GM23338 (cell line): ENCODE measurements at regions not wholly inside any gene's neighbourhood (a gene's known extent, or its start where the extent isn't known, plus 50 kb on each side); places are given as distances from the start of the nearest gene placed in this dataset.

ENCODE experiments used
- CREB1 ChIP-seq: fragments of 250-450 bp; sonication (Bioruptor Pico); IDR thresholded peaks from 2 replicates; pipeline ENCODE4 v1.5.0; 2020; ENCODE audit warnings: low read depth, mild to moderate bottlenecking, moderate library complexity
- EZH2 ChIP-seq: fragments of 200-600 bp; sonication (generic); IDR thresholded peaks from one replicate; pipeline ENCODE4 v1.8.0; 2017; ENCODE audit warnings: antibody characterized with exemption, mild to moderate bottlenecking, low read depth; ENCODE audit not compliant: unreplicated experiment
- EZH2phosphoT487 ChIP-seq: fragments of 200-600 bp; sonication (generic); IDR thresholded peaks from one replicate; pipeline ENCODE4 v1.8.1; 2018; ENCODE audit warnings: antibody characterized with exemption; ENCODE audit not compliant: unreplicated experiment
- JUNB ChIP-seq: IDR thresholded peaks from one replicate; pipeline ENCODE4 v1.6.1; 2016; ENCODE audit warnings: antibody characterized with exemption; ENCODE audit not compliant: unreplicated experiment
- NANOG ChIP-seq: IDR thresholded peaks from 2 replicates; pipeline ENCODE4 v1.6.1; 2016; ENCODE audit warnings: antibody characterized with exemption, borderline replicate concordance
- POLR2AphosphoS5 ChIP-seq: IDR thresholded peaks from 2 replicates; pipeline ENCODE4 v1.6.1; 2016; ENCODE audit warnings: antibody characterized with exemption, low read depth
- TF ChIP-seq, protein P1 (sequence below), 2 experiments: fragments of 200-600 bp in 1 of 2; sonication (generic) in 1 of 2; conservative IDR thresholded peaks; 2 replicates each; pipeline versions ENCODE4 v1.5.1 to v1.6.1; 2016 to 2017; ENCODE audit warnings: antibody characterized with exemption in 2 of 2, low read depth in 2 of 2, mild to moderate bottlenecking in 2 of 2, moderate library complexity in 1 of 2
- TF ChIP-seq, protein P2 (sequence below): IDR thresholded peaks from one replicate; pipeline ENCODE4 v1.6.1; 2018; ENCODE audit warnings: antibody characterized with exemption; ENCODE audit not compliant: unreplicated experiment
- TF ChIP-seq, protein P3 (sequence below): fragments of 250-450 bp; sonication (Bioruptor Pico); IDR thresholded peaks from 2 replicates; pipeline ENCODE4 v1.5.0; 2020; ENCODE audit warnings: mild to moderate bottlenecking, moderate library complexity
- TF ChIP-seq, protein P4 (sequence below): IDR thresholded peaks from 2 replicates; pipeline ENCODE4 v1.6.1; 2016; ENCODE audit warnings: antibody characterized with exemption

DNA sequence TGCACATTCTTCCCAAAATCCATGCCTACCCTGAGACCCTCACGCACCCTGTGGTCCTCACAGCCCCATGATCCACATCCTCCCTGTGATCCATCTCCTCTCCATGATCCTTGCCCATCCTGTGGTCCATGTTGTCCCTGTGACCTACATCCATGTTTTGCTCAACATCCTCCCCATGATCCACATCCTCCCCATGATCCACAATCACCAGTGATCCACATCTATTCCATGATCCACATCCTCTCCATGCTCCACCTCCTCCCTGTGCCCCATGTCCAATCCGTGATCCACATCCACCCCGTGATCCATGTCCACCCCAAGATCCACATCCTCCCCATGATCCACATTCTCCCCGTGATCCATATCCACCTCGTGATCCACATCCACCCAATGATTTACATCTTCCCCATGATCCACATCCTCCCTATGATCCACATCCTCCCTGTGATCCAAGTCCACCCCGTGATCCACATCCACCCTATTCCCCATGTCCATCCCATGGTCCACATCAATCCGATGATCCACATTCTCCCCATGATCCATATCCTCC is 281.2 kb downstream of the MYCN start:
- TF ChIP-seq, protein P1, sequence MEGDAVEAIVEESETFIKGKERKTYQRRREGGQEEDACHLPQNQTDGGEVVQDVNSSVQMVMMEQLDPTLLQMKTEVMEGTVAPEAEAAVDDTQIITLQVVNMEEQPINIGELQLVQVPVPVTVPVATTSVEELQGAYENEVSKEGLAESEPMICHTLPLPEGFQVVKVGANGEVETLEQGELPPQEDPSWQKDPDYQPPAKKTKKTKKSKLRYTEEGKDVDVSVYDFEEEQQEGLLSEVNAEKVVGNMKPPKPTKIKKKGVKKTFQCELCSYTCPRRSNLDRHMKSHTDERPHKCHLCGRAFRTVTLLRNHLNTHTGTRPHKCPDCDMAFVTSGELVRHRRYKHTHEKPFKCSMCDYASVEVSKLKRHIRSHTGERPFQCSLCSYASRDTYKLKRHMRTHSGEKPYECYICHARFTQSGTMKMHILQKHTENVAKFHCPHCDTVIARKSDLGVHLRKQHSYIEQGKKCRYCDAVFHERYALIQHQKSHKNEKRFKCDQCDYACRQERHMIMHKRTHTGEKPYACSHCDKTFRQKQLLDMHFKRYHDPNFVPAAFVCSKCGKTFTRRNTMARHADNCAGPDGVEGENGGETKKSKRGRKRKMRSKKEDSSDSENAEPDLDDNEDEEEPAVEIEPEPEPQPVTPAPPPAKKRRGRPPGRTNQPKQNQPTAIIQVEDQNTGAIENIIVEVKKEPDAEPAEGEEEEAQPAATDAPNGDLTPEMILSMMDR (conservative IDR thresholded peaks at IDR 0.05; ENCODE audit: low read depth in 2 of 2), result no peak
- TF ChIP-seq, protein P2, sequence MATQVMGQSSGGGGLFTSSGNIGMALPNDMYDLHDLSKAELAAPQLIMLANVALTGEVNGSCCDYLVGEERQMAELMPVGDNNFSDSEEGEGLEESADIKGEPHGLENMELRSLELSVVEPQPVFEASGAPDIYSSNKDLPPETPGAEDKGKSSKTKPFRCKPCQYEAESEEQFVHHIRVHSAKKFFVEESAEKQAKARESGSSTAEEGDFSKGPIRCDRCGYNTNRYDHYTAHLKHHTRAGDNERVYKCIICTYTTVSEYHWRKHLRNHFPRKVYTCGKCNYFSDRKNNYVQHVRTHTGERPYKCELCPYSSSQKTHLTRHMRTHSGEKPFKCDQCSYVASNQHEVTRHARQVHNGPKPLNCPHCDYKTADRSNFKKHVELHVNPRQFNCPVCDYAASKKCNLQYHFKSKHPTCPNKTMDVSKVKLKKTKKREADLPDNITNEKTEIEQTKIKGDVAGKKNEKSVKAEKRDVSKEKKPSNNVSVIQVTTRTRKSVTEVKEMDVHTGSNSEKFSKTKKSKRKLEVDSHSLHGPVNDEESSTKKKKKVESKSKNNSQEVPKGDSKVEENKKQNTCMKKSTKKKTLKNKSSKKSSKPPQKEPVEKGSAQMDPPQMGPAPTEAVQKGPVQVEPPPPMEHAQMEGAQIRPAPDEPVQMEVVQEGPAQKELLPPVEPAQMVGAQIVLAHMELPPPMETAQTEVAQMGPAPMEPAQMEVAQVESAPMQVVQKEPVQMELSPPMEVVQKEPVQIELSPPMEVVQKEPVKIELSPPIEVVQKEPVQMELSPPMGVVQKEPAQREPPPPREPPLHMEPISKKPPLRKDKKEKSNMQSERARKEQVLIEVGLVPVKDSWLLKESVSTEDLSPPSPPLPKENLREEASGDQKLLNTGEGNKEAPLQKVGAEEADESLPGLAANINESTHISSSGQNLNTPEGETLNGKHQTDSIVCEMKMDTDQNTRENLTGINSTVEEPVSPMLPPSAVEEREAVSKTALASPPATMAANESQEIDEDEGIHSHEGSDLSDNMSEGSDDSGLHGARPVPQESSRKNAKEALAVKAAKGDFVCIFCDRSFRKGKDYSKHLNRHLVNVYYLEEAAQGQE, result no peak
- TF ChIP-seq EZH2 (no peak), JUNB (no peak), EZH2phosphoT487 (no peak), CREB1 (CRISPR knock-in tag) (no peak), POLR2AphosphoS5 (no peak), NANOG (no peak)
- TF ChIP-seq, protein P3, sequence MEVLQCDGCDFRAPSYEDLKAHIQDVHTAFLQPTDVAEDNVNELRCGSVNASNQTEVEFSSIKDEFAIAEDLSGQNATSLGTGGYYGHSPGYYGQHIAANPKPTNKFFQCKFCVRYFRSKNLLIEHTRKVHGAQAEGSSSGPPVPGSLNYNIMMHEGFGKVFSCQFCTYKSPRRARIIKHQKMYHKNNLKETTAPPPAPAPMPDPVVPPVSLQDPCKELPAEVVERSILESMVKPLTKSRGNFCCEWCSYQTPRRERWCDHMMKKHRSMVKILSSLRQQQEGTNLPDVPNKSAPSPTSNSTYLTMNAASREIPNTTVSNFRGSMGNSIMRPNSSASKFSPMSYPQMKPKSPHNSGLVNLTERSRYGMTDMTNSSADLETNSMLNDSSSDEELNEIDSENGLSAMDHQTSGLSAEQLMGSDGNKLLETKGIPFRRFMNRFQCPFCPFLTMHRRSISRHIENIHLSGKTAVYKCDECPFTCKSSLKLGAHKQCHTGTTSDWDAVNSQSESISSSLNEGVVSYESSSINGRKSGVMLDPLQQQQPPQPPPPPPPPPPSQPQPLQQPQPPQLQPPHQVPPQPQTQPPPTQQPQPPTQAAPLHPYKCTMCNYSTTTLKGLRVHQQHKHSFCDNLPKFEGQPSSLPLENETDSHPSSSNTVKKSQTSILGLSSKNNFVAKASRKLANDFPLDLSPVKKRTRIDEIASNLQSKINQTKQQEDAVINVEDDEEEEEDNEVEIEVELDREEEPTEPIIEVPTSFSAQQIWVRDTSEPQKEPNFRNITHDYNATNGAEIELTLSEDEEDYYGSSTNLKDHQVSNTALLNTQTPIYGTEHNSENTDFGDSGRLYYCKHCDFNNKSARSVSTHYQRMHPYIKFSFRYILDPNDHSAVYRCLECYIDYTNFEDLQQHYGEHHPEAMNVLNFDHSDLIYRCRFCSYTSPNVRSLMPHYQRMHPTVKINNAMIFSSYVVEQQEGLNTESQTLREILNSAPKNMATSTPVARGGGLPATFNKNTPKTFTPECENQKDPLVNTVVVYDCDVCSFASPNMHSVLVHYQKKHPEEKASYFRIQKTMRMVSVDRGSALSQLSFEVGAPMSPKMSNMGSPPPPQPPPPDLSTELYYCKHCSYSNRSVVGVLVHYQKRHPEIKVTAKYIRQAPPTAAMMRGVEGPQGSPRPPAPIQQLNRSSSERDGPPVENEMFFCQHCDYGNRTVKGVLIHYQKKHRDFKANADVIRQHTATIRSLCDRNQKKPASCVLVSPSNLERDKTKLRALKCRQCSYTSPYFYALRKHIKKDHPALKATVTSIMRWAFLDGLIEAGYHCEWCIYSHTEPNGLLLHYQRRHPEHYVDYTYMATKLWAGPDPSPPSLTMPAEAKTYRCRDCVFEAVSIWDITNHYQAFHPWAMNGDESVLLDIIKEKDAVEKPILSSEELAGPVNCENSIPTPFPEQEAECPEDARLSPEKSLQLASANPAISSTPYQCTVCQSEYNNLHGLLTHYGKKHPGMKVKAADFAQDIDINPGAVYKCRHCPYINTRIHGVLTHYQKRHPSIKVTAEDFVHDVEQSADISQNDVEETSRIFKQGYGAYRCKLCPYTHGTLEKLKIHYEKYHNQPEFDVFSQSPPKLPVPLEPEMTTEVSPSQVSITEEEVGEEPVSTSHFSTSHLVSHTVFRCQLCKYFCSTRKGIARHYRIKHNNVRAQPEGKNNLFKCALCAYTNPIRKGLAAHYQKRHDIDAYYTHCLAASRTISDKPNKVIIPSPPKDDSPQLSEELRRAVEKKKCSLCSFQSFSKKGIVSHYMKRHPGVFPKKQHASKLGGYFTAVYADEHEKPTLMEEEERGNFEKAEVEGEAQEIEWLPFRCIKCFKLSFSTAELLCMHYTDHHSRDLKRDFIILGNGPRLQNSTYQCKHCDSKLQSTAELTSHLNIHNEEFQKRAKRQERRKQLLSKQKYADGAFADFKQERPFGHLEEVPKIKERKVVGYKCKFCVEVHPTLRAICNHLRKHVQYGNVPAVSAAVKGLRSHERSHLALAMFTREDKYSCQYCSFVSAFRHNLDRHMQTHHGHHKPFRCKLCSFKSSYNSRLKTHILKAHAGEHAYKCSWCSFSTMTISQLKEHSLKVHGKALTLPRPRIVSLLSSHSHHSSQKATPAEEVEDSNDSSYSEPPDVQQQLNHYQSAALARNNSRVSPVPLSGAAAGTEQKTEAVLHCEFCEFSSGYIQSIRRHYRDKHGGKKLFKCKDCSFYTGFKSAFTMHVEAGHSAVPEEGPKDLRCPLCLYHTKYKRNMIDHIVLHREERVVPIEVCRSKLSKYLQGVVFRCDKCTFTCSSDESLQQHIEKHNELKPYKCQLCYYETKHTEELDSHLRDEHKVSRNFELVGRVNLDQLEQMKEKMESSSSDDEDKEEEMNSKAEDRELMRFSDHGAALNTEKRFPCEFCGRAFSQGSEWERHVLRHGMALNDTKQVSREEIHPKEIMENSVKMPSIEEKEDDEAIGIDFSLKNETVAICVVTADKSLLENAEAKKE (CRISPR knock-in tag), result no peak
- TF ChIP-seq, protein P4, sequence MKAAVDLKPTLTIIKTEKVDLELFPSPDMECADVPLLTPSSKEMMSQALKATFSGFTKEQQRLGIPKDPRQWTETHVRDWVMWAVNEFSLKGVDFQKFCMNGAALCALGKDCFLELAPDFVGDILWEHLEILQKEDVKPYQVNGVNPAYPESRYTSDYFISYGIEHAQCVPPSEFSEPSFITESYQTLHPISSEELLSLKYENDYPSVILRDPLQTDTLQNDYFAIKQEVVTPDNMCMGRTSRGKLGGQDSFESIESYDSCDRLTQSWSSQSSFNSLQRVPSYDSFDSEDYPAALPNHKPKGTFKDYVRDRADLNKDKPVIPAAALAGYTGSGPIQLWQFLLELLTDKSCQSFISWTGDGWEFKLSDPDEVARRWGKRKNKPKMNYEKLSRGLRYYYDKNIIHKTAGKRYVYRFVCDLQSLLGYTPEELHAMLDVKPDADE, result no peak
